NT2/D1 (cell line): ENCODE measurements at regions not wholly inside any gene's neighbourhood (a gene's known extent, or its start where the extent isn't known, plus 50 kb on each side); places are given as distances from the start of the nearest gene placed in this dataset.

Source experiments
- SUZ12 ChIP-seq: IDR thresholded peaks from 2 replicates; pipeline ENCODE4 v1.6.1; 2011; ENCODE audit not compliant: insufficient read length, insufficient read depth; ENCODE audit errors: extremely low read depth
- YY1 ChIP-seq: IDR thresholded peaks from 2 replicates; pipeline ENCODE4 v1.6.1; 2011; ENCODE audit not compliant: insufficient read length, insufficient read depth
- ZNF274 ChIP-seq: IDR thresholded peaks from 2 replicates; pipeline ENCODE4 v1.6.1; 2011; ENCODE audit warnings: mild to moderate bottlenecking, low read depth, low read length

GRCh38 chr6:154891901-154892300, 103.2 kb upstream of the TIAM2 start:
- no peak for TF ChIP-seq ZNF274
- no peak for TF ChIP-seq YY1
- TF ChIP-seq SUZ12, result no peak
